22Rv1 (cell line): ENCODE measurements at regions not wholly inside any gene's neighbourhood (a gene's known extent, or its start where the extent isn't known, plus 50 kb on each side); places are given as distances from the start of the nearest gene placed in this dataset.
"Not testable (repeated sequence)": the region's sequence is repeated elsewhere in the genome, so short reads cannot be mapped to it uniquely, and the experiment has no call there.

Experiments
- H3K27ac ChIP-seq: fragments of 450-650 bp; 2 replicates; pipeline ENCODE4 v1.5.1; 2017
- ZFX ChIP-seq: fragments of 450-650 bp; IDR thresholded peaks from 2 replicates; pipeline ENCODE4 v1.6.1; 2017; ENCODE audit warnings: antibody characterized with exemption, borderline replicate concordance
- TF ChIP-seq, protein P1 (sequence below): fragments of 450-650 bp; IDR thresholded peaks from 2 replicates; pipeline ENCODE4 v1.5.1; 2017; ENCODE audit warnings: mild to moderate bottlenecking

DNA sequence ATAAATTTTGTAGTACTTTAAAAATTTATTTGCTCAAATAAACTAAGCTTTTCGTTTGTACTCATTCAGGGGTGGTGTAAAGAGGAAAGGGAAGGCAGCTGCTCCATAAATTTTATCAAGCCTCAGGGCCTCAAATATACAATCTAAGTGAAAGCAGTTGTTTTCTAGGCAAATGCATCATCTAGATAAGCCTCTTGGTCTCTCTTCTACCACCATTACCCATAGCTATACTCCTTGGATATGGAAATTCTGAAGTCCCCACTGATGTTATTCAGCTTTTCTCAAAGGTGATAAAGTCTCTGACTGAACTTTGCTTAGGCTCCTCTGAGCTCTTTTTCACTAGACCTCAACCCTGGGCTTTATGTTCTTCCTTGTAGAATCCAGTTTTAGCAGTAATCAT, 1313.1 kb downstream of the JRKL start:
- TF ChIP-seq, protein P1, sequence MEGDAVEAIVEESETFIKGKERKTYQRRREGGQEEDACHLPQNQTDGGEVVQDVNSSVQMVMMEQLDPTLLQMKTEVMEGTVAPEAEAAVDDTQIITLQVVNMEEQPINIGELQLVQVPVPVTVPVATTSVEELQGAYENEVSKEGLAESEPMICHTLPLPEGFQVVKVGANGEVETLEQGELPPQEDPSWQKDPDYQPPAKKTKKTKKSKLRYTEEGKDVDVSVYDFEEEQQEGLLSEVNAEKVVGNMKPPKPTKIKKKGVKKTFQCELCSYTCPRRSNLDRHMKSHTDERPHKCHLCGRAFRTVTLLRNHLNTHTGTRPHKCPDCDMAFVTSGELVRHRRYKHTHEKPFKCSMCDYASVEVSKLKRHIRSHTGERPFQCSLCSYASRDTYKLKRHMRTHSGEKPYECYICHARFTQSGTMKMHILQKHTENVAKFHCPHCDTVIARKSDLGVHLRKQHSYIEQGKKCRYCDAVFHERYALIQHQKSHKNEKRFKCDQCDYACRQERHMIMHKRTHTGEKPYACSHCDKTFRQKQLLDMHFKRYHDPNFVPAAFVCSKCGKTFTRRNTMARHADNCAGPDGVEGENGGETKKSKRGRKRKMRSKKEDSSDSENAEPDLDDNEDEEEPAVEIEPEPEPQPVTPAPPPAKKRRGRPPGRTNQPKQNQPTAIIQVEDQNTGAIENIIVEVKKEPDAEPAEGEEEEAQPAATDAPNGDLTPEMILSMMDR = no peak
- TF ChIP-seq ZFX = no peak
- H3K27ac ChIP-seq = no peak overlapping the region

DNA sequence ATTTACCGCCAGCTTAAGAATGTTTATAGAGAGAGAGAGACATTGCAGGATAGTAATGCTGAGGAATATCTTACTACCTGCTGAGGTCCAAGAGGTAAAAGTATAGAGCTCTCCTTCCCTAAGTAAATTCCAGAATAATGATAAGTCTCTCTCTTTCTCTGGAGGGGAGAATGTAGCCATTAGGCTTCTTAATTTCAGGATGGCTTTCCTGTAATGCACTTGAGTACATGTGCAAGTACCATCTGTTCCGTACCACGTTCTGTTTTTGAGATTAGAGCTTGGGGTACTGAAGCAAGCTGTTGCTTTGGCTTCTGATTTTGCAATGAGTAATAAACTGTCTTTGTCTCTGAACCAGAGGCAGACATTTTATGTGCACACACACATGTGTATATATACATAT, 1314.0 kb downstream of the JRKL start:
- H3K27ac ChIP-seq = no peak overlapping the region
- TF ChIP-seq, protein P1 = no peak
- no peak for TF ChIP-seq ZFX

DNA sequence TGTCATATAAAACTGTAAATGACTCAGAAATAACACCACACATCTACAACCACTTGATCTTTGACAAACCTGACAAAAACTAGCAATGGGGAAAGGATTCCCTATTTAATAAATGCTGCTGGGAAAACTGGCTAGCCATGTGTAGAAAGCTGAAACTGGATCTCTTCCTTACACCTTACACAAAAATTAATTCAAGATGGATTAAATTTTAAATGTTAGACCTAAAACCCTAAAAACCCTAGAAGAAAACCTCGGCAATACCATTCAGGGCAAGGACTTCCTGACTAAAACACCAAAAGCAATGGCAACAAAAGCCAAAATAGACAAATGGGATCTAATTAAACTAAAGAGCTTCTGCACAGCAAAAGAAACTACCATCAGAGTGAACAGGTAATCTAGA, 1315.3 kb upstream of the CNTN5 start:
- H3K27ac ChIP-seq = not testable (repeated sequence)

DNA sequence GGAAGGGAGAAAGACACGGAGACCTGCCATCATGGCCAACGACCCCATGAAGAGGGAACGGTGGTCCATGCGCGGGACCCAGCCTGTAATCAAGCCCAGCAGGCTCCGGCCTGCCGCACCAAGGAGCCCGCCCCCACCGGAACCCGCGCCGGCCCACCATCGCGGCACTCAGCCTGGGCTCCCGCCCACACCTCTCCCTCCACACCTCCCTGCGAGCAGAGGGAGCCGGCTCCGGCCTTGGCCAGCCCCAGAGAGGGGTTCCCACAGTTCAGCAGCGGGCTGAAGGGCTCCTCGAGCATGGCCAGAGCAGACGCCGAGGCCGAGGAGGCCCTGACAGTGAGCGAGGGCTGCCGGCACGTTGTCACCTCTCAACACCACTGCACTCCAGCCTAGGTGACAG, 1302.8 kb upstream of the CNTN5 start:
- TF ChIP-seq, protein P1 = no peak
- TF ChIP-seq ZFX = no peak
- no peak overlapping the region for H3K27ac ChIP-seq

DNA sequence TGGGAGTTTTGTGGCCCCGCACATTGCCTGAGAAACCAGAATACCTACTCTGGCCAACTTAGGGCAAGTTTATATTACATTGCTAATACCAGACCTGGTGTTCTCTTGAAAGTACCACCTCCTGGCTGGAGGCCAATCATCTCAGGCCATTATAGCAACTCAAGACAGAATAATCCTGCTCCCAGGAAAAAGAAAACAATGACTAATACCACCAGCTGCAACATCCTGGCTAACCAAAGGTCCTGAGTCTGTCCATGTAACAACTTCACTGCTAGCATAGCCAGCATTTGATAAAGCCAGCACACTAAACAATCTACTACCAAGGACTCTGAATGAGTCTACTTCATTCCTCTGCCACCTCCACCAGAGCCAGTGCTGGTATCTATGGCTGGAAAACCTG, 1298.7 kb upstream of the CNTN5 start:
- TF ChIP-seq ZFX = no peak
- TF ChIP-seq, protein P1 = no peak
- no peak overlapping the region for H3K27ac ChIP-seq

DNA sequence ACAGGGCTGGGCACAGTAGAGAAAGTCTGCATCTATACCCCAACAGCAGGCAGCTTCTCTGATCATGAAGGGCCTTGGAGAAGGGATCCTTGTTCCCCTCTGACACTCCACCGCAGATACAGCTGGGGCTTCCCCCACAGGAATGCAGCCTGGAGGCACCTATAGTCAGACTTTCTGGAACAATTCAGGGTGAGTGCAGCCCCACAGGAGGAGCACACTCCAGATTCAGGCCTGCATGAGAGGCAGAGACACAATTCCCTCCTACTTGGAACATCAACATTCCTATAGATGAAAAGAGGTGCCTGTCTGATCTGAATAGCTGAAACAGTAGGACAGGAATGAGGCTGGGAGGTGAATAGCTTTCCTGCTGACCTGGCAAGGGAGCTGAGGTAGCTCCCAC, 1298.0 kb upstream of the CNTN5 start:
- TF ChIP-seq, protein P1 = no peak
- no peak for TF ChIP-seq ZFX
- H3K27ac ChIP-seq = no peak overlapping the region

DNA sequence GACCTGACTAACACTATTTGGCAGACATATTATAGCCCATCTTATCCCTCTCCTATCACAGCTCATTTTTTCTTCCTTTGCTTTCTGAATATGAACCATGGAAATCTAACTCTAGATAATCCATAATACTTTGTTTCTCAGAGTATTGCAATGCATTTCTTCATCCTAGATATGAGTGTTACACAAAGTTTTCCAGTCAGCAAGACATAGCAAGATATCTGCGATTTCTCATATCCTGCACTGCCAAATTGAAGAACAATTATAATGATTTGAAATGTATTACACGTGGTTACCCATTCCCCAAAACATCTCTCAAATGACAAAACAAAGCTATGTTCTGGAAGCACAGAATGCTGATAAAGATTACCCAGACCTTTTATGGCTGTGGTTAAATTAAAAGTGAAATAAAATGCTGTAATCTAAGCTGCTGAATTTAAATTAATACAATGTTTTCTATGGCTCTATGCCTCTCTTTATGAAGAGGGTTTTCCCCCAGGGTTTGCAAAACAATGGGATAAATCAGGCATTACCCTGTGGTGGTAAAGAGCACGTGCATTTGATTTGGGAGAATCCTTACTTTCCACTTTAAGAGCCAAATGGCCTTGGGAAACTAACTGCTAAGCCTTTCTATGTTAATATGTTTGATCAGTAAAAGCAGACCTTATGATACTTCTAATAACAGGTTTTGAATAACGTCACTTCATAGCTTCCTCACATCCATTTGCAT, 1291.0 kb upstream of the CNTN5 start:
- H3K27ac ChIP-seq = no peak overlapping the region
- TF ChIP-seq, protein P1 = no peak
- no peak for TF ChIP-seq ZFX
